Type B pancreatic cell (in vitro differentiated cells): ENCODE measurements at regions not wholly inside any gene's neighbourhood (a gene's known extent, or its start where the extent isn't known, plus 50 kb on each side); places are given as distances from the start of the nearest gene placed in this dataset.
"Not testable (repeated sequence)": the region's sequence is repeated elsewhere in the genome, so short reads cannot be mapped to it uniquely, and the experiment has no call there.

Source experiments
- DNase-seq: peaks from one replicate; pipeline ENCODE4 v3.0.0; 2021; ENCODE audit warnings: mixed read lengths; ENCODE audit not compliant: unreplicated experiment; ENCODE audit errors: extremely low spot score
- H3K27ac Mint-ChIP-seq: 2 replicates; pipeline ENCODE4 v1.8.0; 2021; ENCODE audit warnings: mild to moderate bottlenecking, mixed read lengths
- H3K27me3 Mint-ChIP-seq: 2 replicates; pipeline ENCODE4 v1.8.0; 2021; ENCODE audit warnings: mixed read lengths
- H3K36me3 Mint-ChIP-seq: 2 replicates; pipeline ENCODE4 v1.8.0; 2021; ENCODE audit warnings: mixed read lengths
- H3K4me1 Mint-ChIP-seq: one replicate; pipeline ENCODE4 v1.8.0; 2021; ENCODE audit warnings: mixed read lengths; ENCODE audit not compliant: unreplicated experiment
- H3K4me3 Mint-ChIP-seq: 2 replicates; pipeline ENCODE4 v1.8.0; 2021; ENCODE audit warnings: mild to moderate bottlenecking, mixed read lengths
- H3K9me3 Mint-ChIP-seq: 2 replicates; pipeline ENCODE4 v1.8.0; 2021; ENCODE audit warnings: mixed read lengths
- CTCF ChIP-seq: fragments of 200-600 bp; sonication (generic); conservative IDR thresholded peaks from 2 replicates; pipeline ENCODE4 v1.5.0; 2021; ENCODE audit warnings: antibody characterized with exemption, mild to moderate bottlenecking

GRCh38 chr11:122004446-122004845 is 111.6 kb downstream of the BLID start:
- Mint-ChIP-seq H3K9me3 (no peaks in the 10 kb centered on the region), H3K27me3 (no peaks in the 10 kb centered on the region), H3K4me3 (no peak overlapping the region), H3K4me1 (peaks cover 6% of the 10 kb centered on the region), H3K27ac (no peak overlapping the region), H3K36me3 (no peaks in the 10 kb centered on the region)
- no peak for DNase-seq
- no peak for TF ChIP-seq CTCF

GRCh38 chr11:122002926-122003325 is 113.1 kb downstream of the BLID start:
- TF ChIP-seq CTCF = no peak
- Mint-ChIP-seq H3K4me3 (no peak overlapping the region), H3K27ac (no peak overlapping the region), H3K36me3 (no peaks in the 10 kb centered on the region), H3K4me1 (peaks cover 6% of the 10 kb centered on the region), H3K27me3 (no peaks in the 10 kb centered on the region), H3K9me3 (no peaks in the 10 kb centered on the region)
- DNase-seq = no peak

GRCh38 chr11:122002047-122002446 is 114.0 kb downstream of the BLID start:
- Mint-ChIP-seq H3K27ac (no peak overlapping the region), H3K4me1 (no peaks in the 10 kb centered on the region)

GRCh38 chr11:121999651-122000050 is 116.4 kb downstream of the BLID start:
- Mint-ChIP-seq H3K27me3 (no peaks in the 10 kb centered on the region), H3K4me1 (no peaks in the 10 kb centered on the region), H3K9me3 (no peaks in the 10 kb centered on the region), H3K4me3 (no peak overlapping the region), H3K36me3 (no peaks in the 10 kb centered on the region), H3K27ac (no peak overlapping the region)
- no peak for DNase-seq
- TF ChIP-seq CTCF = no peak

More at GRCh38 chr11:122002047-122002446, 114.0 kb downstream of the BLID start:
- Mint-ChIP-seq H3K4me3 (no peak overlapping the region), H3K36me3 (no peaks in the 10 kb centered on the region), H3K9me3 (no peaks in the 10 kb centered on the region), H3K27me3 (no peaks in the 10 kb centered on the region)
- no peak for DNase-seq
- no peak for TF ChIP-seq CTCF

GRCh38 chr11:121996574-121996973 is 119.4 kb downstream of the BLID start:
- Mint-ChIP-seq H3K4me1 (no peaks in the 10 kb centered on the region), H3K9me3 (peaks cover 4% of the 10 kb centered on the region)
- no peak for TF ChIP-seq CTCF

GRCh38 chr11:121983901-121984300 is 132.1 kb downstream of the BLID start:
- TF ChIP-seq CTCF = no peak
- DNase-seq = no peak
- H3K36me3 Mint-ChIP-seq = no peaks in the 10 kb centered on the region
- H3K27me3 Mint-ChIP-seq = peaks cover 5% of the 10 kb centered on the region
- no peak overlapping the region for H3K4me3 Mint-ChIP-seq
- peaks cover 9% of the 10 kb centered on the region for H3K4me1 Mint-ChIP-seq
- peaks cover 10% of the 10 kb centered on the region for H3K9me3 Mint-ChIP-seq
- H3K27ac Mint-ChIP-seq = no peak overlapping the region

More at GRCh38 chr11:121996574-121996973, 119.4 kb downstream of the BLID start:
- Mint-ChIP-seq H3K27ac (no peak overlapping the region), H3K4me3 (no peak overlapping the region), H3K36me3 (no peaks in the 10 kb centered on the region), H3K27me3 (no peaks in the 10 kb centered on the region)
- no peak for DNase-seq

GRCh38 chr11:121977914-121978313 is 138.1 kb downstream of the BLID start:
- not testable (repeated sequence) for DNase-seq, H3K36me3 Mint-ChIP-seq, H3K4me3 Mint-ChIP-seq, H3K27ac Mint-ChIP-seq, H3K27me3 Mint-ChIP-seq, H3K4me1 Mint-ChIP-seq
- H3K9me3 Mint-ChIP-seq = peaks cover 22% of the 10 kb centered on the region
